GM13977 (cell line): ENCODE measurements at regions not wholly inside any gene's neighbourhood (a gene's known extent, or its start where the extent isn't known, plus 50 kb on each side); places are given as distances from the start of the nearest gene placed in this dataset.
"Not testable (repeated sequence)": the region's sequence is repeated elsewhere in the genome, so short reads cannot be mapped to it uniquely, and the experiment has no call there.

Experiments used
- DNase-seq: peaks from one replicate; pipeline ENCODE4 v3.0.0; 2012; ENCODE audit warnings: low spot score
- CTCF ChIP-seq: IDR thresholded peaks from 2 replicates; pipeline ENCODE4 v1.5.1; 2012; ENCODE audit warnings: mild to moderate bottlenecking, control low read depth; ENCODE audit not compliant: insufficient read depth; ENCODE audit errors: extremely low read depth, missing control alignments
- in situ Hi-C: fragments of 300-500 bp; cut with MboI; formaldehyde crosslinking; loops from one replicate; pipeline ENCODE4 v1.12.0; 2022; ENCODE audit warnings: low sequenced_read_pairs, low pct_unique_long_range_greater_than_20kb, mixed read lengths, inconsistent platforms; ENCODE audit not compliant: unreplicated experiment

- no peak for TF ChIP-seq CTCF
- no peak for DNase-seq
- in situ Hi-C loops: no loop called here
Observed at GRCh38 chr7:13021566-13022300, 334.3 kb downstream of the ARL4A start.

GRCh38 chr7:13024121-13024674 is 336.8 kb downstream of the ARL4A start:
- TF ChIP-seq CTCF: no peak
- no peak for DNase-seq
- in situ Hi-C loops: no loop called here

GRCh38 chr7:13025043-13025442 is 337.6 kb downstream of the ARL4A start:
- DNase-seq, in situ Hi-C loops: not testable (repeated sequence)

GRCh38 chr7:13027321-13027720 is 339.9 kb downstream of the ARL4A start:
- no peak for TF ChIP-seq CTCF
- DNase-seq: no peak
- in situ Hi-C loops: no loop called here

GRCh38 chr7:13028036-13028824 is 340.8 kb downstream of the ARL4A start:
- in situ Hi-C loops: no loop called here

GRCh38 chr7:13028825-13029099 is 341.3 kb downstream of the ARL4A start:
- DNase-seq: no peak
- in situ Hi-C loops: no loop called here
- no peak for TF ChIP-seq CTCF

More at GRCh38 chr7:13028036-13028824, 340.8 kb downstream of the ARL4A start:
- DNase-seq: no peak
- no peak for TF ChIP-seq CTCF

GRCh38 chr7:13031468-13031867 is 344.0 kb downstream of the ARL4A start:
- DNase-seq: no peak
- in situ Hi-C loops: no loop called here
- TF ChIP-seq CTCF: no peak
